WTC11 (cell line): ENCODE measurements at regions not wholly inside any gene's neighbourhood (a gene's known extent, or its start where the extent isn't known, plus 50 kb on each side); places are given as distances from the start of the nearest gene placed in this dataset.

ENCODE experiments used
- ATF1 ChIP-seq: sonication (generic); formaldehyde crosslinking; IDR thresholded peaks from 2 replicates; pipeline ENCODE4 v1.8.1; 2023; ENCODE audit warnings: mild to moderate bottlenecking, moderate library complexity, missing genetic modification reagents
- CREB1 ChIP-seq: sonication (generic); formaldehyde crosslinking; IDR thresholded peaks from 2 replicates; pipeline ENCODE4 v1.8.0; 2023; ENCODE audit warnings: mild to moderate bottlenecking, missing genetic modification reagents
- ELF4 ChIP-seq: sonication (generic); formaldehyde crosslinking; IDR thresholded peaks from 2 replicates; pipeline ENCODE4 v1.8.1; 2022; ENCODE audit warnings: low read depth, mild to moderate bottlenecking, moderate library complexity, missing genetic modification reagents
- NFATC4 ChIP-seq: fragments of 250-450 bp; sonication (Bioruptor Pico); IDR thresholded peaks from 2 replicates; pipeline ENCODE4 v1.9.0; 2021; ENCODE audit warnings: mild to moderate bottlenecking
- TCF7 ChIP-seq: sonication (generic); formaldehyde crosslinking; IDR thresholded peaks from 2 replicates; pipeline ENCODE4 v1.8.0; 2022; ENCODE audit warnings: mild to moderate bottlenecking, low read depth, missing genetic modification reagents, moderate library complexity
- TEAD4 ChIP-seq: sonication (generic); formaldehyde crosslinking; IDR thresholded peaks from 2 replicates; pipeline ENCODE4 v1.8.0; 2022; ENCODE audit warnings: mild to moderate bottlenecking, missing genetic modification reagents
- ZBTB21 ChIP-seq: sonication (generic); formaldehyde crosslinking; IDR thresholded peaks from 2 replicates; pipeline ENCODE4 v1.8.1; 2023; ENCODE audit warnings: mild to moderate bottlenecking, missing genetic modification reagents, borderline replicate concordance
- ZNF138 ChIP-seq: sonication (generic); formaldehyde crosslinking; conservative IDR thresholded peaks from 2 replicates; pipeline ENCODE4 v1.8.1; 2022; ENCODE audit warnings: mild to moderate bottlenecking, moderate library complexity, missing genetic modification reagents
- ZNF263 ChIP-seq: sonication (generic); formaldehyde crosslinking; IDR thresholded peaks from 2 replicates; pipeline ENCODE4 v1.8.1; 2022; ENCODE audit warnings: low read depth, mild to moderate bottlenecking, moderate library complexity, missing genetic modification reagents
- ZNF423 ChIP-seq: fragments of 250-450 bp; sonication (Bioruptor Pico); IDR thresholded peaks from 2 replicates; pipeline ENCODE4 v2.1.2; 2022; ENCODE audit warnings: mild to moderate bottlenecking, moderate library complexity
- TF ChIP-seq, protein P1 (sequence below): sonication (generic); formaldehyde crosslinking; IDR thresholded peaks from 2 replicates; pipeline ENCODE4 v1.8.1; 2023; ENCODE audit warnings: mild to moderate bottlenecking, missing genetic modification reagents, moderate library complexity
- TF ChIP-seq, protein P2 (sequence below): fragments of 200-600 bp; IDR thresholded peaks from 2 replicates; pipeline ENCODE4 v1.8.0; 2022; ENCODE audit warnings: antibody characterized with exemption
- TF ChIP-seq, protein P3 (sequence below): sonication (generic); formaldehyde crosslinking; IDR thresholded peaks from 2 replicates; pipeline ENCODE4 v1.8.1; 2022; ENCODE audit warnings: missing genetic modification reagents, borderline replicate concordance

DNA sequence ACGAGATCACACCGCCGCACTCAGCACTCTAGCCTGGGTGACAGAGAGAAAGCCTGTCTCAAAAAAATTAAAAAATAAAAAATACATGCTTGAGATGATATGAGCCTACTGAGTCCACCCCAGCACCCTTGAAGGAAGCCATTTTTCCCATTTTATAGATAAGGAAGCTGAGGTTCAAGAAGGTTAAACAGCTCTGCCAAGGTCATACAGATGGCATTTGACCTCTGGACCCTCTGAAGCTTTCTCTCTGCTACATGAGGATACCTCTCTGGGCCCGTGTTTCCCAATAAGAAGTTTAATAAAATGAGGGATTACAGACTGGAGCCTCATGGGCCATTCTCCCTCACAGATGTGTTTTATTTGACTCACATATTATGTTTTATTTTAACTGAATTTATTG is 53.9 kb upstream of the PNMA1 start:
- TF ChIP-seq, protein P1, sequence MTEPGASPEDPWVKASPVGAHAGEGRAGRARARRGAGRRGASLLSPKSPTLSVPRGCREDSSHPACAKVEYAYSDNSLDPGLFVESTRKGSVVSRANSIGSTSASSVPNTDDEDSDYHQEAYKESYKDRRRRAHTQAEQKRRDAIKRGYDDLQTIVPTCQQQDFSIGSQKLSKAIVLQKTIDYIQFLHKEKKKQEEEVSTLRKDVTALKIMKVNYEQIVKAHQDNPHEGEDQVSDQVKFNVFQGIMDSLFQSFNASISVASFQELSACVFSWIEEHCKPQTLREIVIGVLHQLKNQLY: no peak
- TF ChIP-seq TEAD4 (CRISPR knock-in tag) (no peak), ZNF263 (CRISPR knock-in tag) (no peak), NFATC4 (CRISPR knock-in tag) (no peak), ATF1 (CRISPR knock-in tag) (no peak), ELF4 (no peak), ZNF138 (CRISPR knock-in tag) (no peak), ZNF423 (no peak), TCF7 (CRISPR knock-in tag) (no peak), ZBTB21 (CRISPR knock-in tag) (no peak), CREB1 (no peak)
- TF ChIP-seq, protein P2, sequence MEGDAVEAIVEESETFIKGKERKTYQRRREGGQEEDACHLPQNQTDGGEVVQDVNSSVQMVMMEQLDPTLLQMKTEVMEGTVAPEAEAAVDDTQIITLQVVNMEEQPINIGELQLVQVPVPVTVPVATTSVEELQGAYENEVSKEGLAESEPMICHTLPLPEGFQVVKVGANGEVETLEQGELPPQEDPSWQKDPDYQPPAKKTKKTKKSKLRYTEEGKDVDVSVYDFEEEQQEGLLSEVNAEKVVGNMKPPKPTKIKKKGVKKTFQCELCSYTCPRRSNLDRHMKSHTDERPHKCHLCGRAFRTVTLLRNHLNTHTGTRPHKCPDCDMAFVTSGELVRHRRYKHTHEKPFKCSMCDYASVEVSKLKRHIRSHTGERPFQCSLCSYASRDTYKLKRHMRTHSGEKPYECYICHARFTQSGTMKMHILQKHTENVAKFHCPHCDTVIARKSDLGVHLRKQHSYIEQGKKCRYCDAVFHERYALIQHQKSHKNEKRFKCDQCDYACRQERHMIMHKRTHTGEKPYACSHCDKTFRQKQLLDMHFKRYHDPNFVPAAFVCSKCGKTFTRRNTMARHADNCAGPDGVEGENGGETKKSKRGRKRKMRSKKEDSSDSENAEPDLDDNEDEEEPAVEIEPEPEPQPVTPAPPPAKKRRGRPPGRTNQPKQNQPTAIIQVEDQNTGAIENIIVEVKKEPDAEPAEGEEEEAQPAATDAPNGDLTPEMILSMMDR: no peak
- TF ChIP-seq, protein P3, sequence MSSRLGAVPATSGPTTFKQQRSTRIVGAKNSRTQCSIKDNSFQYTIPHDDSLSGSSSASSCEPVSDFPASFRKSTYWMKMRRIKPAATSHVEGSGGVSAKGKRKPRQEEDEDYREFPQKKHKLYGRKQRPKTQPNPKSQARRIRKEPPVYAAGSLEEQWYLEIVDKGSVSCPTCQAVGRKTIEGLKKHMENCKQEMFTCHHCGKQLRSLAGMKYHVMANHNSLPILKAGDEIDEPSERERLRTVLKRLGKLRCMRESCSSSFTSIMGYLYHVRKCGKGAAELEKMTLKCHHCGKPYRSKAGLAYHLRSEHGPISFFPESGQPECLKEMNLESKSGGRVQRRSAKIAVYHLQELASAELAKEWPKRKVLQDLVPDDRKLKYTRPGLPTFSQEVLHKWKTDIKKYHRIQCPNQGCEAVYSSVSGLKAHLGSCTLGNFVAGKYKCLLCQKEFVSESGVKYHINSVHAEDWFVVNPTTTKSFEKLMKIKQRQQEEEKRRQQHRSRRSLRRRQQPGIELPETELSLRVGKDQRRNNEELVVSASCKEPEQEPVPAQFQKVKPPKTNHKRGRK (CRISPR knock-in tag): no peak
